ENCODE measurements at regions not wholly inside any gene's neighbourhood (a gene's known extent, or its start where the extent isn't known, plus 50 kb on each side); places are given as distances from the start of the nearest gene placed in this dataset.

DNA sequence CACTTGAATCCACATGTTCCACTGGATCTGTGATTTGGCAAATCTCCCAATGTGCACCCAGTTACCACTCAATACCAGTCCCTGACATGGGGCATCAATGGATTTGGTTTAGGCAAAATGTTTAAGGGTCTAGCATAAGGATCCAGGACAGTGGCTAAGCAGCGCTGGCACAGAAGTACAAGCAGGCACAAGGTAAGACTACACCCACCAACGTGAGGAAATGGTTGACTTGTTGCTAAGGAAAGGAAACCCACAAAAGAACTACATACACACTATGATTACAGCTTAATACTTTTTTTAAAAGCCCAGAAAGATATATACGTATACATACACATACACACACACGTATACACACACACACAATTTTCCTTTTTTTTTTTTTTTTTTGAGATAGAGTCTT, 79.0 kb downstream of the DNAAF9 start:
- TF ChIP-seq, protein P1, sequence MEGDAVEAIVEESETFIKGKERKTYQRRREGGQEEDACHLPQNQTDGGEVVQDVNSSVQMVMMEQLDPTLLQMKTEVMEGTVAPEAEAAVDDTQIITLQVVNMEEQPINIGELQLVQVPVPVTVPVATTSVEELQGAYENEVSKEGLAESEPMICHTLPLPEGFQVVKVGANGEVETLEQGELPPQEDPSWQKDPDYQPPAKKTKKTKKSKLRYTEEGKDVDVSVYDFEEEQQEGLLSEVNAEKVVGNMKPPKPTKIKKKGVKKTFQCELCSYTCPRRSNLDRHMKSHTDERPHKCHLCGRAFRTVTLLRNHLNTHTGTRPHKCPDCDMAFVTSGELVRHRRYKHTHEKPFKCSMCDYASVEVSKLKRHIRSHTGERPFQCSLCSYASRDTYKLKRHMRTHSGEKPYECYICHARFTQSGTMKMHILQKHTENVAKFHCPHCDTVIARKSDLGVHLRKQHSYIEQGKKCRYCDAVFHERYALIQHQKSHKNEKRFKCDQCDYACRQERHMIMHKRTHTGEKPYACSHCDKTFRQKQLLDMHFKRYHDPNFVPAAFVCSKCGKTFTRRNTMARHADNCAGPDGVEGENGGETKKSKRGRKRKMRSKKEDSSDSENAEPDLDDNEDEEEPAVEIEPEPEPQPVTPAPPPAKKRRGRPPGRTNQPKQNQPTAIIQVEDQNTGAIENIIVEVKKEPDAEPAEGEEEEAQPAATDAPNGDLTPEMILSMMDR (conservative IDR thresholded peaks at IDR 0.05; ENCODE audit: low read depth, low read length) = no peak
- TF ChIP-seq EZH2 (IDR thresholded peaks at IDR 0.05; ENCODE audit: low read length, unreplicated experiment) (no peak), EZH2phosphoT487 (IDR thresholded peaks at IDR 0.05; ENCODE audit: borderline replicate concordance, low read length) (no peak)
